ENCODE measurements at regions not wholly inside any gene's neighbourhood (a gene's known extent, or its start where the extent isn't known, plus 50 kb on each side); places are given as distances from the start of the nearest gene placed in this dataset.

GRCh38 chr13:71338070-71338469 lies 528.9 kb downstream of the DACH1 start:
- H3K4me3 ChIP-seq, result no peak overlapping the region
- 75 to 76% methylated on average over 2 to 3 of the region's 3 CpGs for WGBS, 2 donors (ENCODE audit: low coverage in 1 of 2)
- no peaks in the 10 kb centered on the region for H3K27me3 ChIP-seq
- TF ChIP-seq EP300 (IDR thresholded peaks at IDR 0.05; ENCODE audit: low read depth), result no peak
- no peak for DNase-seq
- no peaks in the 10 kb centered on the region for H3K4me1 ChIP-seq
- intact Hi-C loops (cut with DNase I; ENCODE audit: low total_unique reads), result no loop called here
- H3K36me3 ChIP-seq, result no peaks in the 10 kb centered on the region
- in situ Hi-C loops (cut with MboI; ENCODE audit: low pct_ligation_motif_present in 1 of 4, low pct_unique_long_range_greater_than_20kb in 1 of 4, low sequenced_read_pairs in 3 of 4), result no loop called here
- H3K9me3 ChIP-seq, result no peaks in the 10 kb centered on the region
- H3K27ac ChIP-seq, result no peak overlapping the region

- Histone ChIP-seq H3K27ac (no peak overlapping the region), H3K36me3 (no peaks in the 10 kb centered on the region), H3K27me3 (no peaks in the 10 kb centered on the region), H3K9me3 (no peaks in the 10 kb centered on the region), H3K4me1 (no peaks in the 10 kb centered on the region), H3K4me3 (no peak overlapping the region)
- no peak for DNase-seq
- intact Hi-C loops (cut with DNase I; ENCODE audit: low total_unique reads) (no loop called here), in situ Hi-C loops (cut with MboI; ENCODE audit: low pct_ligation_motif_present in 1 of 4, low pct_unique_long_range_greater_than_20kb in 1 of 4, low sequenced_read_pairs in 3 of 4) (no loop called here)
- WGBS, 2 donors (ENCODE audit: low coverage in 1 of 2), result 97 to 100% methylated on average over 1 of the region's 1 CpG
- TF ChIP-seq POLR2AphosphoS5 (IDR thresholded peaks at IDR 0.05) (no peak), EP300 (IDR thresholded peaks at IDR 0.05; ENCODE audit: low read depth) (no peak), CTCF (IDR thresholded peaks at IDR 0.05) (no peak), POLR2A (IDR thresholded peaks at IDR 0.05) (no peak)
These were observed 539.7 kb downstream of the DACH1 start for GRCh38 chr13:71327266-71327665.

- Histone ChIP-seq H3K4me3 (no peak overlapping the region), H3K27me3 (no peaks in the 10 kb centered on the region), H3K9me3 (no peaks in the 10 kb centered on the region), H3K27ac (no peak overlapping the region), H3K36me3 (no peaks in the 10 kb centered on the region), H3K4me1 (no peaks in the 10 kb centered on the region)
- in situ Hi-C loops (cut with MboI; ENCODE audit: low pct_ligation_motif_present in 1 of 4, low pct_unique_long_range_greater_than_20kb in 1 of 4, low sequenced_read_pairs in 3 of 4) (no loop called here), intact Hi-C loops (cut with DNase I; ENCODE audit: low total_unique reads) (no loop called here)
- DNase-seq, result no peak
- 80 to 85% methylated on average over 3 of the region's 3 CpGs for WGBS, 2 donors (ENCODE audit: low coverage in 1 of 2)
- TF ChIP-seq EP300 (IDR thresholded peaks at IDR 0.05; ENCODE audit: low read depth), result no peak
- no peak for TF ChIP-seq POLR2AphosphoS5 (IDR thresholded peaks at IDR 0.05)
- TF ChIP-seq CTCF (IDR thresholded peaks at IDR 0.05), result no peak
- TF ChIP-seq POLR2A (IDR thresholded peaks at IDR 0.05), result no peak
These were observed 541.4 kb downstream of the DACH1 start for GRCh38 chr13:71325556-71325955.

GRCh38 chr13:71323266-71323665 lies 543.7 kb downstream of the DACH1 start:
- Histone ChIP-seq H3K4me3 (no peak overlapping the region), H3K9me3 (no peaks in the 10 kb centered on the region), H3K27ac (no peak overlapping the region), H3K27me3 (no peaks in the 10 kb centered on the region), H3K4me1 (no peaks in the 10 kb centered on the region), H3K36me3 (no peaks in the 10 kb centered on the region)
- TF ChIP-seq CTCF (IDR thresholded peaks at IDR 0.05) (no peak), POLR2A (IDR thresholded peaks at IDR 0.05) (no peak), POLR2AphosphoS5 (IDR thresholded peaks at IDR 0.05) (no peak), EP300 (IDR thresholded peaks at IDR 0.05; ENCODE audit: low read depth) (no peak)
- WGBS, 2 donors (ENCODE audit: low coverage in 1 of 2), result 86 to 90% methylated on average over 5 of the region's 5 CpGs
- DNase-seq, result no peak
- in situ Hi-C loops (cut with MboI; ENCODE audit: low pct_ligation_motif_present in 1 of 4, low pct_unique_long_range_greater_than_20kb in 1 of 4, low sequenced_read_pairs in 3 of 4), result loop anchor here in 3 of 4 donors (25.0 kb wide), 1 partner anchor 564 kb away; no protein-coding TSS in a partner anchor
- intact Hi-C loops (cut with DNase I; ENCODE audit: low total_unique reads), result no loop called here

- Histone ChIP-seq H3K4me1 (no peaks in the 10 kb centered on the region), H3K27ac (no peak overlapping the region), H3K4me3 (no peak overlapping the region), H3K36me3 (no peaks in the 10 kb centered on the region), H3K9me3 (no peaks in the 10 kb centered on the region), H3K27me3 (no peaks in the 10 kb centered on the region)
- TF ChIP-seq CTCF (IDR thresholded peaks at IDR 0.05) (peak; percentile 7 to 42 (median 37)), EP300 (IDR thresholded peaks at IDR 0.05; ENCODE audit: low read depth) (no peak)
- in situ Hi-C loops (cut with MboI; ENCODE audit: low pct_ligation_motif_present in 1 of 4, low pct_unique_long_range_greater_than_20kb in 1 of 4, low sequenced_read_pairs in 3 of 4) (loop anchor here in 3 of 4 donors (25.0 kb wide), 1 partner anchor 567 kb away; no protein-coding TSS in a partner anchor), intact Hi-C loops (cut with DNase I; ENCODE audit: low total_unique reads) (no loop called here)
- 75% methylated on average over 1 of the region's 1 CpG; no CpG with 5 or more reads in 1 of the 2 donors for WGBS, 2 donors (ENCODE audit: low coverage in 1 of 2)
- no peak for DNase-seq
These were observed 546.6 kb downstream of the DACH1 start for GRCh38 chr13:71320452-71320851.
